Thyroid gland (tissue), 4 donors: ENCODE measurements at regions not wholly inside any gene's neighbourhood (a gene's known extent, or its start where the extent isn't known, plus 50 kb on each side); places are given as distances from the start of the nearest gene placed in this dataset.

Experiments
- CTCF ChIP-seq, 6 experiments: fragments of 200-600 bp in 3 of 6; fragments of 450-650 bp in 3 of 6; sonication (generic) in 3 of 6; IDR thresholded peaks; one replicate each; pipeline ENCODE4 v1.5.1; 2016 to 2019; ENCODE audit warnings: antibody characterized with exemption in 6 of 6, mild to moderate bottlenecking in 2 of 6, inconsistent platforms in 1 of 6, moderate library complexity in 1 of 6
- POLR2A ChIP-seq, 2 donors: fragments of 450-650 bp; IDR thresholded peaks; one replicate each; pipeline ENCODE4 v1.6.1; 2017; ENCODE audit warnings: antibody characterized with exemption in 2 of 2, mild to moderate bottlenecking in 2 of 2, moderate library complexity in 1 of 2

GRCh38 chr2:158011055-158011771 lies 90.5 kb upstream of the UPP2 start:
- TF ChIP-seq POLR2A (IDR thresholded peaks at IDR 0.05) = no peak
- no peak for TF ChIP-seq CTCF (IDR thresholded peaks at IDR 0.05)
